Left lung (tissue), 4 donors: ENCODE measurements at regions not wholly inside any gene's neighbourhood (a gene's known extent, or its start where the extent isn't known, plus 50 kb on each side); places are given as distances from the start of the nearest gene placed in this dataset.

Experiments
- ATAC-seq: fragments of 200-7000 bp; cut with Tn5 transposase; one replicate; pipeline ENCODE4 v1.9.1; 2020; ENCODE audit warnings: moderate library complexity
- DNase-seq, 4 donors: peaks; one replicate each; pipeline ENCODE4 v3.0.0-alpha.2; 2013 to 2020
- H3K27ac ChIP-seq, 2 donors: fragments of 200-600 bp; sonication (generic) in 1 of 2; one replicate each; pipeline versions ENCODE4 v1.5.0 to v1.8.0; 2020 to 2021
- H3K27me3 ChIP-seq, 2 donors: fragments of 200-600 bp; sonication (generic) in 1 of 2; one replicate each; pipeline versions ENCODE4 v1.5.0 to v1.8.0; 2020 to 2021
- H3K36me3 ChIP-seq, 2 donors: fragments of 200-600 bp; sonication (generic) in 1 of 2; one replicate each; pipeline versions ENCODE4 v1.5.0 to v1.8.0; 2020 to 2021
- H3K4me1 ChIP-seq, 2 donors: fragments of 200-600 bp; one replicate each; pipeline ENCODE4 v1.8.0; 2021
- H3K4me3 ChIP-seq, 2 donors: fragments of 200-600 bp; sonication (generic) in 1 of 2; one replicate each; pipeline versions ENCODE4 v1.5.0 to v1.8.0; 2020 to 2021; ENCODE audit warnings: mild to moderate bottlenecking in 1 of 2
- H3K9me3 ChIP-seq, 2 donors: fragments of 200-600 bp; sonication (generic) in 1 of 2; one replicate each; pipeline versions ENCODE4 v1.5.0 to v1.8.0; 2020 to 2021
- CTCF ChIP-seq, 2 donors: fragments of 200-600 bp; sonication (generic) in 1 of 2; IDR thresholded peaks; one replicate each; pipeline versions ENCODE4 v1.5.0 to v1.8.0; 2021; ENCODE audit warnings: antibody characterized with exemption in 2 of 2
- intact Hi-C, 2 donors: fragments of 100-400 bp; cut with DNase I; formaldehyde crosslinking; loops; one replicate each; pipeline versions ENCODE4 v1.11.2 to v1.14.2; 2022
- donor health status: DM: no; HTN: yes; CAD: no.
- donor health status: DM: no; HTN: no; CAD: no.

- no peak for TF ChIP-seq CTCF (IDR thresholded peaks at IDR 0.05)
- Histone ChIP-seq H3K36me3 (no peaks in the 10 kb centered on the region), H3K27ac (no peak overlapping the region), H3K9me3 (no peaks in the 10 kb centered on the region), H3K27me3 (peaks cover 0 to 2% of the 10 kb centered on the region in 2 donors), H3K4me1 (no peaks in the 10 kb centered on the region), H3K4me3 (no peak overlapping the region)
- intact Hi-C loops: no loop called here
- DNase-seq: no peak
- ATAC-seq: no peak
Measured at GRCh38 chr15:79674124-79674465, 222.7 kb downstream of the MTHFS start.

DNA sequence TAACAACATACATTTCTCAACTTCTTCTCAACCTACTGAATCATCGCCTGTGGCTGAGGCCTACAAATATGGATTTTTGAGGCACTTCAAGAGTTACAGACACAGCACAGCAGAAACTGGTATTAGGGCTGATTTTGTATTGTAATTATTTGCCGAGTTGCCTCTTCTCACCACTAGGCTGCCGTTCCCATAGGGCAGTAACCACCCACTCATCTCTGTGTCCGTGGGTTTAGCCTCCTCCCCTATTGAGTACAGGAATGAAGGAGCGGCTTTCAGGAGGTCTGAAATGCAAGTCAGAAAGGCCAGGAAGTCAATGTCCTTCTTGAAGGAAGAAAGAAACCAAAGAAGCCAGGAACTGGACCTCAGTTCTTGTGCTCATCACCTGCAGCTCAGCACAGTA lies 220.8 kb downstream of the MTHFS start:
- ATAC-seq (no peak), DNase-seq (no peak)
- Histone ChIP-seq H3K9me3 (no peaks in the 10 kb centered on the region), H3K27me3 (no peaks in the 10 kb centered on the region), H3K4me1 (no peaks in the 10 kb centered on the region), H3K36me3 (no peaks in the 10 kb centered on the region), H3K27ac (no peak overlapping the region), H3K4me3 (no peak overlapping the region)
- TF ChIP-seq CTCF (IDR thresholded peaks at IDR 0.05): no peak
- intact Hi-C loops: no loop called here

GRCh38 chr15:79676621-79677020 lies 220.2 kb downstream of the MTHFS start:
- Histone ChIP-seq H3K4me3 (no peak overlapping the region), H3K9me3 (no peaks in the 10 kb centered on the region), H3K27me3 (no peaks in the 10 kb centered on the region), H3K36me3 (no peaks in the 10 kb centered on the region), H3K4me1 (no peaks in the 10 kb centered on the region), H3K27ac (no peak overlapping the region)
- DNase-seq: no peak
- TF ChIP-seq CTCF (IDR thresholded peaks at IDR 0.05): no peak
- no peak for ATAC-seq
- intact Hi-C loops: no loop called here

DNA sequence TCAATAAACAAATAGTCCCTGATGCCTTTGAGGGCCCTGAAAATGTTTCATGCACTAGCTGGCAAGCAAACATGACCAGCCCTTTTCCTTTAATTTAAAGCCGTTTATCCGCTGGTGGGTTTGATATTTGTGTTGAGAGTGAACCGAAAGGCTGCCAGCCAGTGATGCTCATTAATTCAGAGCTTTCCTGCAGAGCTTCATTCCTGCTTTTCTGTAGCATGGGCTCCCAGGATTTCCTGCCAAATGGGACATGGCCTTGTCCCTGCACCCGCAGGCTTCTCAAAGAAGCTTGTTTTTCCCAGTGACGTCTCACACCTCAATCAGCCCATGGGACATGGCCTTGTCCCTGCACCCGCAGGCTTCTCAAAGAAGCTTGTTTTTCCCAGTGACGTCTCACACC lies 219.6 kb downstream of the MTHFS start:
- TF ChIP-seq CTCF (IDR thresholded peaks at IDR 0.05): no peak
- H3K27me3 ChIP-seq: no peaks in the 10 kb centered on the region
- DNase-seq (no peak), ATAC-seq (no peak)
- no peaks in the 10 kb centered on the region for H3K4me1 ChIP-seq
- intact Hi-C loops: no loop called here
- no peaks in the 10 kb centered on the region for H3K36me3 ChIP-seq
- no peak overlapping the region for H3K4me3 ChIP-seq
- H3K27ac ChIP-seq: no peak overlapping the region
- H3K9me3 ChIP-seq: no peaks in the 10 kb centered on the region

DNA sequence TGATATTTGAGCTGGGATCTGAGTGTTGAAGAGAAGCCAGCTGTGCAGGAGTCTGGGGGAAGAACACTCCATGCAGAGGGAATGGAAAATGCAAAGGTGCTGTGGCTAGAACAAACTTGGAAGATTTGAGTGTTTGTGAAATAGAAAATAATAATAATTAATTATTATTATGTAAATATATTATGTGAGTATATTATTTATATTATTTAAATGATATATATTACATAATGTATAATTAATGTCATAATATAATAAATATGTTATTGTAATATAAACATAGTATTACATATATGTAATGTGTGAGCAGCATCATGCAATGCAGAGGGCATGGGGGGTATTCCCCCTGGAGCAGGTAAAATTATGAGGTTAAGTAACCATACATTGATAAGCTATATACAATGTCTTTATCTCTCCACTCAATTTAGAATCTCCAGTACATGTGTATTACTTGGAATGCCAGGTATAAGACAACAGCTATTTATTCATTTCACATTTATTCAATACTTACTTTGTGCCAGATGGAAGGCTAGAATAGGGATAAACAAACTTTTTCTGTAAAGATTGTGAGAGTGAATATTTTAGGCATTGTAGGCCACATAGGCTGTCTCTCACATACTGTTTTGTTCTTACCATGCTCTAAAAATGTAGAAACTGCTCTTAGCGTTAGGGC lies 218.6 kb downstream of the MTHFS start:
- no peak for DNase-seq
- H3K27ac ChIP-seq: no peak overlapping the region
- TF ChIP-seq CTCF (IDR thresholded peaks at IDR 0.05): no peak
- no peaks in the 10 kb centered on the region for H3K36me3 ChIP-seq
- no peaks in the 10 kb centered on the region for H3K27me3 ChIP-seq
- H3K9me3 ChIP-seq: no peaks in the 10 kb centered on the region
- intact Hi-C loops: no loop called here
- H3K4me3 ChIP-seq: no peak overlapping the region
- ATAC-seq: no peak
- no peaks in the 10 kb centered on the region for H3K4me1 ChIP-seq
